GM23248 (cell line): ENCODE measurements at regions not wholly inside any gene's neighbourhood (a gene's known extent, or its start where the extent isn't known, plus 50 kb on each side); places are given as distances from the start of the nearest gene placed in this dataset.
"Not testable (repeated sequence)": the region's sequence is repeated elsewhere in the genome, so short reads cannot be mapped to it uniquely, and the experiment has no call there.

Experiments
- DNase-seq: peaks from one replicate; pipeline ENCODE4 v3.0.0-alpha.2; 2015
- H2AFZ ChIP-seq: fragments of 200-600 bp; sonication (generic); 2 replicates; pipeline ENCODE4 v1.6.1; 2016; ENCODE audit warnings: antibody characterized with exemption
- H3F3A ChIP-seq: fragments of 200-600 bp; sonication (generic); 2 replicates; pipeline ENCODE4 v1.6.1; 2016; ENCODE audit warnings: mild to moderate bottlenecking, antibody characterized with exemption, mixed run types; ENCODE audit not compliant: insufficient read depth
- H3K27ac ChIP-seq: fragments of 200-600 bp; sonication (generic); 2 replicates; pipeline ENCODE4 v1.5.1; 2016; ENCODE audit warnings: mild to moderate bottlenecking
- H3K27me3 ChIP-seq: fragments of 200-600 bp; sonication (generic); replicated peaks from 2 replicates; pipeline ENCODE4 v1.6.1; 2016; ENCODE audit warnings: mild to moderate bottlenecking; ENCODE audit not compliant: insufficient read depth
- H3K36me3 ChIP-seq: fragments of 200-600 bp; sonication (generic); 2 replicates; pipeline ENCODE4 v1.6.1; 2016; ENCODE audit warnings: low read depth, mild to moderate bottlenecking
- H3K4me1 ChIP-seq: fragments of 200-600 bp; sonication (generic); 2 replicates; pipeline ENCODE4 v1.6.1; 2016; ENCODE audit warnings: mild to moderate bottlenecking; ENCODE audit not compliant: insufficient read depth
- H3K4me2 ChIP-seq: fragments of 200-600 bp; sonication (generic); one replicate; pipeline ENCODE4 v1.6.1; 2016; ENCODE audit warnings: mild to moderate bottlenecking; ENCODE audit not compliant: unreplicated experiment
- H3K4me3 ChIP-seq: fragments of 200-600 bp; sonication (generic); 2 replicates; pipeline ENCODE4 v1.5.1; 2016; ENCODE audit warnings: mild to moderate bottlenecking
- H3K79me2 ChIP-seq: fragments of 200-600 bp; sonication (generic); 2 replicates; pipeline ENCODE4 v1.6.1; 2016; ENCODE audit warnings: mild to moderate bottlenecking; ENCODE audit not compliant: insufficient read depth
- H3K9ac ChIP-seq: fragments of 200-600 bp; sonication (generic); 2 replicates; pipeline ENCODE4 v1.6.1; 2016; ENCODE audit warnings: mild to moderate bottlenecking
- H3K9me2 ChIP-seq: fragments of 200-600 bp; sonication (generic); 2 replicates; pipeline ENCODE4 v1.6.1; 2016; ENCODE audit warnings: mixed run types, mild to moderate bottlenecking, moderate library complexity; ENCODE audit not compliant: insufficient read depth
- H3K9me3 ChIP-seq: fragments of 200-600 bp; sonication (generic); one replicate; pipeline ENCODE4 v1.6.1; 2017; ENCODE audit warnings: low read depth
- H4K20me1 ChIP-seq: fragments of 200-600 bp; sonication (generic); 2 replicates; pipeline ENCODE4 v1.6.0; 2016; ENCODE audit not compliant: insufficient read depth
- EZH2 ChIP-seq: fragments of 200-600 bp; sonication (generic); IDR thresholded peaks from 2 replicates; pipeline ENCODE4 v1.6.1; 2018; ENCODE audit warnings: antibody characterized with exemption, mild to moderate bottlenecking; ENCODE audit not compliant: insufficient read depth, poor library complexity, severe bottlenecking
- EZH2phosphoT487 ChIP-seq: fragments of 200-600 bp; sonication (generic); IDR thresholded peaks from 2 replicates; pipeline ENCODE4 v1.6.1; 2018; ENCODE audit warnings: antibody characterized with exemption, moderate library complexity, mild to moderate bottlenecking, low read depth; ENCODE audit not compliant: insufficient read depth
- WGBS, 2 experiments: methylation state at CpG; one replicate each; pipeline ENCODE4 v1.1.6; 2015 to 2017; ENCODE audit warnings: low lambda C conversion rate in 2 of 2, low coverage in 1 of 2; ENCODE audit errors: missing lambda C conversion rate in 2 of 2; 5-methylcytosine and 5-hydroxymethylcytosine counted together
- in situ Hi-C: fragments of 300-500 bp; cut with MboI; formaldehyde crosslinking; loops from 2 replicates; pipeline ENCODE4 v1.15.0; 2020

GRCh38 chr13:61536433-61536832, 120.8 kb upstream of the PCDH20 start:
- Histone ChIP-seq H3K4me3 (no peak overlapping the region), H3K79me2 (no peaks in the 10 kb centered on the region), H3K9ac (no peak overlapping the region), H2AFZ (no peak overlapping the region), H3K27me3 (no peaks in the 10 kb centered on the region), H3F3A (no peaks in the 10 kb centered on the region), H3K9me2 (no peaks in the 10 kb centered on the region), H4K20me1 (no peaks in the 10 kb centered on the region), H3K27ac (no peak overlapping the region), H3K36me3 (no peaks in the 10 kb centered on the region), H3K9me3 (no peaks in the 10 kb centered on the region), H3K4me2 (no peak overlapping the region), H3K4me1 (no peaks in the 10 kb centered on the region)
- in situ Hi-C loops, result no loop called here
- DNase-seq, result no peak
- whole genome bisulfite sequencing, 2 experiments, result 4 to 12% methylated on average over 1 of the region's 1 CpG
- TF ChIP-seq EZH2, result no peak

- no peak overlapping the region for H3K27ac ChIP-seq
- no peaks in the 10 kb centered on the region for H3F3A ChIP-seq
- H3K36me3 ChIP-seq, result no peaks in the 10 kb centered on the region
- no peak overlapping the region for H3K4me3 ChIP-seq
- no peaks in the 10 kb centered on the region for H4K20me1 ChIP-seq
- in situ Hi-C loops, result no loop called here
- no peaks in the 10 kb centered on the region for H3K4me1 ChIP-seq
- no peaks in the 10 kb centered on the region for H3K9me2 ChIP-seq
- no peak for TF ChIP-seq EZH2phosphoT487
- TF ChIP-seq EZH2, result no peak
- H3K27me3 ChIP-seq, result no peaks in the 10 kb centered on the region
- no peak overlapping the region for H3K4me2 ChIP-seq
- no peak overlapping the region for H2AFZ ChIP-seq
- no peak overlapping the region for H3K9ac ChIP-seq
- H3K79me2 ChIP-seq, result no peaks in the 10 kb centered on the region
- 14 to 16% methylated on average over 10 of the region's 10 CpGs for WGBS, 2 experiments
- H3K9me3 ChIP-seq, result no peaks in the 10 kb centered on the region
- no peak for DNase-seq
Observed at GRCh38 chr13:61531383-61532065, 115.9 kb upstream of the PCDH20 start.

GRCh38 chr13:61519214-61519613, 103.6 kb upstream of the PCDH20 start:
- H2AFZ ChIP-seq, H4K20me1 ChIP-seq, H3K36me3 ChIP-seq, H3K27ac ChIP-seq, H3K4me3 ChIP-seq, H3F3A ChIP-seq, H3K4me2 ChIP-seq, H3K79me2 ChIP-seq, H3K9me3 ChIP-seq, H3K9me2 ChIP-seq, H3K9ac ChIP-seq, DNase-seq, in situ Hi-C loops, H3K4me1 ChIP-seq, H3K27me3 ChIP-seq: not testable (repeated sequence)
- WGBS, 2 experiments, result 19 to 35% methylated on average over 5 of the region's 5 CpGs

GRCh38 chr13:61508936-61509335, 93.3 kb upstream of the PCDH20 start:
- Histone ChIP-seq H3F3A (no peaks in the 10 kb centered on the region), H3K36me3 (no peaks in the 10 kb centered on the region), H4K20me1 (no peaks in the 10 kb centered on the region), H3K9me2 (no peaks in the 10 kb centered on the region), H3K27ac (no peak overlapping the region), H3K79me2 (no peaks in the 10 kb centered on the region), H3K9ac (no peak overlapping the region), H2AFZ (no peak overlapping the region), H3K9me3 (no peaks in the 10 kb centered on the region), H3K4me3 (no peak overlapping the region), H3K27me3 (no peaks in the 10 kb centered on the region), H3K4me2 (no peak overlapping the region), H3K4me1 (no peaks in the 10 kb centered on the region)
- 36 to 42% methylated on average over 2 of the region's 2 CpGs for WGBS, 2 experiments
- TF ChIP-seq EZH2phosphoT487 (no peak), EZH2 (no peak)
- in situ Hi-C loops, result no loop called here
- DNase-seq, result no peak

GRCh38 chr13:61500176-61500575, 84.5 kb upstream of the PCDH20 start:
- H3K79me2 ChIP-seq, result no peaks in the 10 kb centered on the region
- H3K9ac ChIP-seq, result no peak overlapping the region
- no peaks in the 10 kb centered on the region for H3K4me1 ChIP-seq
- no peak overlapping the region for H2AFZ ChIP-seq
- no peaks in the 10 kb centered on the region for H3K9me2 ChIP-seq
- no peaks in the 10 kb centered on the region for H4K20me1 ChIP-seq
- TF ChIP-seq EZH2phosphoT487 (no peak), EZH2 (no peak)
- H3K4me3 ChIP-seq, result no peak overlapping the region
- H3K36me3 ChIP-seq, result no peaks in the 10 kb centered on the region
- no peaks in the 10 kb centered on the region for H3F3A ChIP-seq
- no peak overlapping the region for H3K27ac ChIP-seq
- peaks cover 4% of the 10 kb centered on the region for H3K9me3 ChIP-seq
- H3K4me2 ChIP-seq, result no peak overlapping the region
- DNase-seq, result no peak
- in situ Hi-C loops, result no loop called here
- 0% methylated on average over 1 of the region's 1 CpG for WGBS, 2 experiments
- no peaks in the 10 kb centered on the region for H3K27me3 ChIP-seq
